KMS-11 (cell line): ENCODE measurements at regions not wholly inside any gene's neighbourhood (a gene's known extent, or its start where the extent isn't known, plus 50 kb on each side); places are given as distances from the start of the nearest gene placed in this dataset.

Source experiments
- H2AFZ ChIP-seq: fragments of 200-600 bp; sonication (generic); 2 replicates; pipeline ENCODE4 v1.6.1; 2016; ENCODE audit warnings: antibody characterized with exemption, mixed run types, low read depth
- H3K27ac ChIP-seq: fragments of 200-600 bp; sonication (generic); 2 replicates; pipeline ENCODE4 v1.6.1; 2016; ENCODE audit warnings: mild to moderate bottlenecking, mixed run types
- H3K27me3 ChIP-seq: fragments of 200-600 bp; sonication (generic); 2 replicates; pipeline ENCODE4 v1.6.1; 2017; ENCODE audit warnings: mild to moderate bottlenecking, low read depth, mixed run types, moderate library complexity; ENCODE audit not compliant: insufficient read depth
- H3K36me3 ChIP-seq: fragments of 200-600 bp; sonication (generic); 2 replicates; pipeline ENCODE4 v1.6.1; 2017; ENCODE audit warnings: mild to moderate bottlenecking, mixed run types; ENCODE audit not compliant: insufficient read depth
- H3K4me1 ChIP-seq: fragments of 200-600 bp; sonication (generic); 2 replicates; pipeline ENCODE4 v1.6.1; 2016; ENCODE audit warnings: mild to moderate bottlenecking, low read depth, mixed run types; ENCODE audit not compliant: poor library complexity, severe bottlenecking
- H3K4me2 ChIP-seq: fragments of 200-600 bp; sonication (generic); 2 replicates; pipeline ENCODE4 v1.7.0; 2016; ENCODE audit warnings: mild to moderate bottlenecking, mixed run types
- H3K4me3 ChIP-seq: fragments of 200-600 bp; sonication (generic); IDR thresholded peaks from 2 replicates; pipeline ENCODE4 v1.6.1; 2017; ENCODE audit warnings: low read depth, low read length, mixed read lengths; ENCODE audit not compliant: insufficient read depth
- H3K79me2 ChIP-seq: fragments of 200-600 bp; sonication (generic); 2 replicates; pipeline ENCODE4 v1.6.1; 2016; ENCODE audit warnings: low read depth, mixed run types; ENCODE audit not compliant: insufficient read depth
- H3K9ac ChIP-seq: fragments of 200-600 bp; sonication (generic); 2 replicates; pipeline ENCODE4 v1.6.1; 2016; ENCODE audit warnings: mild to moderate bottlenecking, mixed run types
- H4K20me1 ChIP-seq: fragments of 200-600 bp; sonication (generic); 2 replicates; pipeline ENCODE4 v1.6.1; 2016; ENCODE audit warnings: mild to moderate bottlenecking, mixed run types; ENCODE audit not compliant: insufficient read depth
- TF ChIP-seq, protein P1 (sequence below): fragments of 200-600 bp; sonication (generic); conservative IDR thresholded peaks from 2 replicates; pipeline ENCODE4 v1.6.1; 2017; ENCODE audit warnings: low read depth, mild to moderate bottlenecking, antibody characterized with exemption, low read length, moderate library complexity, mixed read lengths

- Histone ChIP-seq H3K27me3 (no peaks in the 10 kb centered on the region), H3K79me2 (no peaks in the 10 kb centered on the region), H3K4me2 (no peak overlapping the region), H3K4me3 (no peak overlapping the region), H4K20me1 (no peaks in the 10 kb centered on the region), H2AFZ (no peak overlapping the region), H3K36me3 (no peaks in the 10 kb centered on the region), H3K4me1 (no peaks in the 10 kb centered on the region), H3K9ac (no peak overlapping the region), H3K27ac (no peak overlapping the region)
- TF ChIP-seq, protein P1, sequence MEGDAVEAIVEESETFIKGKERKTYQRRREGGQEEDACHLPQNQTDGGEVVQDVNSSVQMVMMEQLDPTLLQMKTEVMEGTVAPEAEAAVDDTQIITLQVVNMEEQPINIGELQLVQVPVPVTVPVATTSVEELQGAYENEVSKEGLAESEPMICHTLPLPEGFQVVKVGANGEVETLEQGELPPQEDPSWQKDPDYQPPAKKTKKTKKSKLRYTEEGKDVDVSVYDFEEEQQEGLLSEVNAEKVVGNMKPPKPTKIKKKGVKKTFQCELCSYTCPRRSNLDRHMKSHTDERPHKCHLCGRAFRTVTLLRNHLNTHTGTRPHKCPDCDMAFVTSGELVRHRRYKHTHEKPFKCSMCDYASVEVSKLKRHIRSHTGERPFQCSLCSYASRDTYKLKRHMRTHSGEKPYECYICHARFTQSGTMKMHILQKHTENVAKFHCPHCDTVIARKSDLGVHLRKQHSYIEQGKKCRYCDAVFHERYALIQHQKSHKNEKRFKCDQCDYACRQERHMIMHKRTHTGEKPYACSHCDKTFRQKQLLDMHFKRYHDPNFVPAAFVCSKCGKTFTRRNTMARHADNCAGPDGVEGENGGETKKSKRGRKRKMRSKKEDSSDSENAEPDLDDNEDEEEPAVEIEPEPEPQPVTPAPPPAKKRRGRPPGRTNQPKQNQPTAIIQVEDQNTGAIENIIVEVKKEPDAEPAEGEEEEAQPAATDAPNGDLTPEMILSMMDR: no peak
Measured at GRCh38 chr3:81048058-81048665, 713.3 kb downstream of the GBE1 start.

DNA sequence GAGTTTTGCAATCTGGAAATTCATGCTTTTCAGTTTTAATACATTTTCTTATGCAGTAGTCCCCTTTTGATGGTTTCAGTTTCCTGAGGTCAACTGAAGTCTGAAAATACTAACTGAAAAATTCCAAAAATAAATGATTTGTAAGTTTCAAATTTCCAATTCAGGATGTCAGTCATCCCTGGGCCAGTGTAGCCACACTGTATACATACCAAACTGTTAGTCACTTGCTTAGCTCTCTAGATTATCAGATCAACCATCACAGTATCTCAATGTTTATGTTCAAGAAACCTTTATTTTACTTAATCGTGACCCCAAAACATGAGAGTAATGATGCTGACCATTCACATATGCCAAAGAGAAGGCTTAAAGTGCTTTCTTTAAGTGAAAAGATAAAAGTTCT lies 715.5 kb downstream of the GBE1 start:
- no peaks in the 10 kb centered on the region for H3K36me3 ChIP-seq
- no peaks in the 10 kb centered on the region for H3K79me2 ChIP-seq
- H3K4me1 ChIP-seq: no peaks in the 10 kb centered on the region
- H3K9ac ChIP-seq: no peak overlapping the region
- no peak overlapping the region for H3K4me3 ChIP-seq
- no peaks in the 10 kb centered on the region for H4K20me1 ChIP-seq
- TF ChIP-seq, protein P1: no peak
- no peak overlapping the region for H2AFZ ChIP-seq
- no peak overlapping the region for H3K27ac ChIP-seq
- no peaks in the 10 kb centered on the region for H3K27me3 ChIP-seq
- H3K4me2 ChIP-seq: no peak overlapping the region

GRCh38 chr3:81045246-81045645 lies 716.2 kb downstream of the GBE1 start:
- H4K20me1 ChIP-seq: no peaks in the 10 kb centered on the region
- no peak overlapping the region for H2AFZ ChIP-seq
- no peak overlapping the region for H3K4me3 ChIP-seq
- no peaks in the 10 kb centered on the region for H3K36me3 ChIP-seq
- no peak overlapping the region for H3K27ac ChIP-seq
- H3K9ac ChIP-seq: no peak overlapping the region
- TF ChIP-seq, protein P1: no peak
- H3K4me1 ChIP-seq: no peaks in the 10 kb centered on the region
- H3K79me2 ChIP-seq: no peaks in the 10 kb centered on the region
- no peaks in the 10 kb centered on the region for H3K27me3 ChIP-seq
- H3K4me2 ChIP-seq: no peak overlapping the region

DNA sequence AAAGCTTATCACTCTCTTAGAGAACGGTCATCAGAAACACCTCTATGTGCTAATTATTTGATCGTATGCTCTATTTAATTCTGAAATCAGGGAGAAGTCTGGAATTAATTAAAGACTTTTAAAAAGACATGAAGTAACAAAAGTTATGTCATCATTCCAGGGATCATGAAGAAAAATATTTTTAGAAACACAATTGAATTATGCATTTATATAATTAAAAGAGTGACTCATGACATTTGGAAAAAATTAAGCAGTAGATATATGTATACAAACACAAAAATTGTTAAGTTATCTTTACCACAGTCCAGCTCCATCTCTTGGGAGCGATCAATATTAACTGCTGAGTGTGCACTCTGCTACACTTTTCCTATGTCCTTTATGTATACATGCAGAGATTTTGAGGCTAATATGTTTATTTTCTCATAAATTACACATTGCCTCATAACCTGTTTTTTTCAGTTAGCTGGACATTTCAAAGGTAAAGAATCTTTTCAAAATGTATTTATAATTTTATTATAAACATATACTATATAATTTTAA lies 717.7 kb downstream of the GBE1 start:
- Histone ChIP-seq H3K4me3 (no peak overlapping the region), H2AFZ (no peak overlapping the region), H3K27ac (no peak overlapping the region), H3K36me3 (no peaks in the 10 kb centered on the region), H3K27me3 (no peaks in the 10 kb centered on the region), H4K20me1 (no peaks in the 10 kb centered on the region), H3K79me2 (no peaks in the 10 kb centered on the region), H3K4me1 (no peaks in the 10 kb centered on the region), H3K4me2 (no peak overlapping the region), H3K9ac (no peak overlapping the region)
- TF ChIP-seq, protein P1: no peak
